ENCODE measurements at regions not wholly inside any gene's neighbourhood (a gene's known extent, or its start where the extent isn't known, plus 50 kb on each side); places are given as distances from the start of the nearest gene placed in this dataset.

DNA sequence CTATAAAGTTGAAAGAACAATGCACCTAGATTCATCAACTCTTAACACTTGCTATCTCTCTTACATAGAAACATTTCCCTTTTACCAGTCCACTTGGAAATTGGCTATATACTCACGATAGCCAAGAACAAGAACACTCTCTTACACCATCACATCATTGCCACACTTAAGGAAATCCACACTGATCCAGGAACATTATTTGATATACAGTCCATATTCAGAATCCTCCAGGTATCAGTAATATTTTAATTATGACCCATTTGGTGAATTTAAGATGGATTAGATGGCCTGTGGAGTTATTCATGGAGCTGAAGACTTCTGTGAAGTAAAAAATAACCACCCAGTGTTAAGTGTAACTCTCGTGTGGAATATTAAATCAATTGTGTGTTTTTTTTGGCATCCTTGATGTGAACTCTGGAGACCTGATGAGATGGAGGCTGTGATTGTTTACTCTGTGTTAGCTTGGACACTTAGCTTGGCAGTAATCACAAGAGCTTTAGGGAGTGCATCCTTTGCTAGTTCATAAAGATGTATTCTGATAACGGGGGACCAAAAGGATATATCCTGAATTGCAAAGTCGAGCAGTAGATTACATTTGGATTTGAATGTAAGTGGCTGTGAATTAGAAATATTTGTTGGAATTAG is 52.0 kb upstream of the ABL1 start:
- no peak for DNase-seq

- no peak for DNase-seq
These were observed 50.0 kb upstream of the ABL1 start for GRCh38 chr9:130785053-130785452.
